Fibroblast of lung (primary cell): ENCODE measurements at regions not wholly inside any gene's neighbourhood (a gene's known extent, or its start where the extent isn't known, plus 50 kb on each side); places are given as distances from the start of the nearest gene placed in this dataset.

ENCODE experiments used
- DNase-seq, 2 donors: peaks; one replicate each; pipeline versions ENCODE4 v3.0.0 to v3.0.0-alpha.2; 2010; ENCODE audit warnings: low read depth in 2 of 2
- H2AFZ ChIP-seq: 2 replicates; pipeline ENCODE4 v1.5.1; 2012; ENCODE audit warnings: low read length, control low read depth, inconsistent platforms
- H3K27ac ChIP-seq: 2 replicates; pipeline ENCODE4 v1.5.1; 2011; ENCODE audit warnings: low read length, control low read depth; ENCODE audit not compliant: insufficient read depth
- H3K27me3 ChIP-seq: 2 replicates; pipeline ENCODE4 v1.5.1; 2011; ENCODE audit warnings: mild to moderate bottlenecking, low read length; ENCODE audit not compliant: control insufficient read depth, insufficient read depth
- H3K36me3 ChIP-seq: 2 replicates; pipeline ENCODE4 v1.5.1; 2011; ENCODE audit warnings: low read length; ENCODE audit not compliant: control insufficient read depth, insufficient read depth
- H3K4me1 ChIP-seq: 2 replicates; pipeline ENCODE4 v1.5.1; 2011; ENCODE audit warnings: low read length; ENCODE audit not compliant: control insufficient read depth, insufficient read depth; ENCODE audit errors: extremely low read depth
- H3K4me2 ChIP-seq: 2 replicates; pipeline ENCODE4 v1.5.1; 2011; ENCODE audit warnings: low read length, control low read depth; ENCODE audit not compliant: insufficient read depth; ENCODE audit errors: extremely low read depth
- H3K4me3 ChIP-seq, 4 experiments: fragments of 200-600 bp in 1 of 4; sonication (generic) in 1 of 4; replicated peaks in 1 of 4; 2 replicates each; pipeline ENCODE4 v1.5.1; 2011 to 2016; ENCODE audit warnings: low read length in 4 of 4, low read depth in 3 of 4, mild to moderate bottlenecking in 3 of 4, control low read depth in 2 of 4, inconsistent platforms in 1 of 4, mixed read lengths in 1 of 4; ENCODE audit not compliant: insufficient read depth in 1 of 4; ENCODE audit errors: control extremely low read depth in 1 of 4
- H3K79me2 ChIP-seq: 2 replicates; pipeline ENCODE4 v1.5.1; 2012; ENCODE audit warnings: mild to moderate bottlenecking, low read length, inconsistent platforms; ENCODE audit not compliant: control insufficient read depth, insufficient read depth
- H3K9ac ChIP-seq: 2 replicates; pipeline ENCODE4 v1.5.1; 2011; ENCODE audit warnings: mild to moderate bottlenecking, low read length, control low read depth; ENCODE audit not compliant: insufficient read depth
- H3K9me3 ChIP-seq: 2 replicates; pipeline ENCODE4 v1.5.1; 2012; ENCODE audit warnings: low read depth, low read length; ENCODE audit not compliant: control insufficient read depth, insufficient read depth
- H4K20me1 ChIP-seq: 2 replicates; pipeline ENCODE4 v1.5.1; 2011; ENCODE audit warnings: low read length; ENCODE audit not compliant: control insufficient read depth, insufficient read depth; ENCODE audit errors: extremely low read depth
- EZH2 ChIP-seq: IDR thresholded peaks from 2 replicates; pipeline ENCODE4 v1.5.1; 2012; ENCODE audit warnings: low read length, control low read depth, mild to moderate bottlenecking; ENCODE audit errors: missing control alignments
- TF ChIP-seq, protein P1 (sequence below), 2 donors: IDR thresholded peaks in 1 of 2; conservative IDR thresholded peaks in 1 of 2; 1 replicate in 1 of 2; 2 replicates in 1 of 2; pipeline ENCODE4 v1.5.1; 2011 to 2012; ENCODE audit warnings: low read length in 2 of 2, control low read depth in 1 of 2, inconsistent platforms in 1 of 2, low read depth in 1 of 2, mild to moderate bottlenecking in 1 of 2

GRCh38 chr4:18106620-18107019 lies 85.1 kb upstream of the LCORL start:
- Histone ChIP-seq H3K9me3 (no peaks in the 10 kb centered on the region), H2AFZ (no peak overlapping the region), H3K4me3 (no peak overlapping the region), H3K27me3 (no peaks in the 10 kb centered on the region), H3K36me3 (no peaks in the 10 kb centered on the region), H3K79me2 (no peaks in the 10 kb centered on the region), H3K4me2 (no peak overlapping the region), H4K20me1 (no peaks in the 10 kb centered on the region), H3K4me1 (no peaks in the 10 kb centered on the region), H3K27ac (no peak overlapping the region), H3K9ac (no peak overlapping the region)
- TF ChIP-seq EZH2 = no peak
- TF ChIP-seq, protein P1, sequence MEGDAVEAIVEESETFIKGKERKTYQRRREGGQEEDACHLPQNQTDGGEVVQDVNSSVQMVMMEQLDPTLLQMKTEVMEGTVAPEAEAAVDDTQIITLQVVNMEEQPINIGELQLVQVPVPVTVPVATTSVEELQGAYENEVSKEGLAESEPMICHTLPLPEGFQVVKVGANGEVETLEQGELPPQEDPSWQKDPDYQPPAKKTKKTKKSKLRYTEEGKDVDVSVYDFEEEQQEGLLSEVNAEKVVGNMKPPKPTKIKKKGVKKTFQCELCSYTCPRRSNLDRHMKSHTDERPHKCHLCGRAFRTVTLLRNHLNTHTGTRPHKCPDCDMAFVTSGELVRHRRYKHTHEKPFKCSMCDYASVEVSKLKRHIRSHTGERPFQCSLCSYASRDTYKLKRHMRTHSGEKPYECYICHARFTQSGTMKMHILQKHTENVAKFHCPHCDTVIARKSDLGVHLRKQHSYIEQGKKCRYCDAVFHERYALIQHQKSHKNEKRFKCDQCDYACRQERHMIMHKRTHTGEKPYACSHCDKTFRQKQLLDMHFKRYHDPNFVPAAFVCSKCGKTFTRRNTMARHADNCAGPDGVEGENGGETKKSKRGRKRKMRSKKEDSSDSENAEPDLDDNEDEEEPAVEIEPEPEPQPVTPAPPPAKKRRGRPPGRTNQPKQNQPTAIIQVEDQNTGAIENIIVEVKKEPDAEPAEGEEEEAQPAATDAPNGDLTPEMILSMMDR (conservative IDR thresholded peaks at IDR 0.05 in 1 of 2, IDR thresholded peaks at IDR 0.05 in 1 of 2; ENCODE audit: low read depth in 1 of 2, low read length in 2 of 2) = no peak
- no peak for DNase-seq

- Histone ChIP-seq H3K9me3 (no peaks in the 10 kb centered on the region), H2AFZ (no peak overlapping the region), H3K4me1 (no peaks in the 10 kb centered on the region), H3K36me3 (no peaks in the 10 kb centered on the region), H3K4me3 (no peak overlapping the region), H3K9ac (no peak overlapping the region), H3K4me2 (no peak overlapping the region), H3K79me2 (no peaks in the 10 kb centered on the region), H3K27ac (no peak overlapping the region), H3K27me3 (no peaks in the 10 kb centered on the region), H4K20me1 (no peaks in the 10 kb centered on the region)
- DNase-seq = peak in 1 of 2 donors; percentile 2
- TF ChIP-seq, protein P1 (conservative IDR thresholded peaks at IDR 0.05 in 1 of 2, IDR thresholded peaks at IDR 0.05 in 1 of 2; ENCODE audit: low read depth in 1 of 2, low read length in 2 of 2) = no peak
- no peak for TF ChIP-seq EZH2
Observed at GRCh38 chr4:18105030-18106011, 83.8 kb upstream of the LCORL start.

GRCh38 chr4:18103876-18104605 lies 82.5 kb upstream of the LCORL start:
- Histone ChIP-seq H3K27ac (no peak overlapping the region), H2AFZ (no peak overlapping the region), H3K9me3 (no peaks in the 10 kb centered on the region), H4K20me1 (no peaks in the 10 kb centered on the region), H3K36me3 (no peaks in the 10 kb centered on the region), H3K27me3 (no peaks in the 10 kb centered on the region), H3K79me2 (no peaks in the 10 kb centered on the region), H3K4me3 (no peak overlapping the region), H3K9ac (no peak overlapping the region), H3K4me2 (no peak overlapping the region), H3K4me1 (no peaks in the 10 kb centered on the region)
- peak in 1 of 2 donors; percentile 72 for DNase-seq
- no peak for TF ChIP-seq EZH2
- TF ChIP-seq, protein P1 (conservative IDR thresholded peaks at IDR 0.05 in 1 of 2, IDR thresholded peaks at IDR 0.05 in 1 of 2; ENCODE audit: low read depth in 1 of 2, low read length in 2 of 2) = no peak
